CD4-positive, alpha-beta T cell treated with Interleukin-4 for 4 hours (primary cell): ENCODE measurements at regions not wholly inside any gene's neighbourhood (a gene's known extent, or its start where the extent isn't known, plus 50 kb on each side); places are given as distances from the start of the nearest gene placed in this dataset.
A peak's percentile ranks its signal among the peaks of the same experiment; 100 is the strongest.
"Not testable (repeated sequence)": the region's sequence is repeated elsewhere in the genome, so short reads cannot be mapped to it uniquely, and the experiment has no call there.

ENCODE experiments used
- DNase-seq: peaks from one replicate; pipeline ENCODE4 v3.0.0-alpha.2; 2020

- DNase-seq = no peak
Observed at GRCh38 chr10:62666275-62666674, 138.2 kb upstream of the ADO start.

- no peak for DNase-seq
Observed at GRCh38 chr10:62669341-62669740, 135.2 kb upstream of the ADO start.

GRCh38 chr10:62671104-62671503, 133.4 kb upstream of the ADO start:
- no peak for DNase-seq

DNA sequence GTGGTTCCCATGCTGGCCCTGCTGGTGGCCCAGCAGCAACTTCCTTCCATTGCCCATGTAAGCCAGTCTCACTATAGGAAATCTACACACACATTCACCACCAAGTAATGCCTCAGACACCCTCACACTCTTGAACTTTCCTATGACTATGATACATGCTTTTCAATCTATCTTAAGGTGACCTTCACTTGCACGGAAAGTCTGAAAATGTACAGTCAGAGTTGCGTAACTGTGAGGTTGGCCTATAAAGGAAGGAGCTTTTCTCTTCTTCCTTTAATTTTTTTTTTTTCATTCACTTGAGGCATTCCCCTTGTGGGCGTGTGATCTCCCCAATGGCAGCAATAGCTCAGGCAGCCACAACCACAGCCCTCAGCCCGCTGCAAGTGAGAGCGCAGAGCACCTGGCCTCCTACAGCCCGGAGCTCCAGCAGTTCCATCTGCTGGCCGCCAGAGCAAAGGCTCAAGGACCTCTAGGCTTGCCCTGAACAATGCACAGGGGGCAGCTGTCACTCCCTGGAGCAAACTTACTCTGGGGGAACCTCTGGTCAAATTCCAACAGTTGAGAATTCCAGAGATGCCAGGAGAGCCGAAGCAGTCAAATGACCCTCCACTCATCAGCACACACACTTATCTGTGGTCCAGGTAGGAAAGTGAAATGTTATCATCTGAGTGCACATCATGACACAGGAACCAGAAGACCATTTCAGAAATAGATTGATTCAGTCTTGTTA, 123.1 kb upstream of the ADO start:
- DNase-seq = peak; percentile 81

- no peak for DNase-seq
Observed at GRCh38 chr10:62684911-62685310, 119.6 kb upstream of the ADO start.

DNA sequence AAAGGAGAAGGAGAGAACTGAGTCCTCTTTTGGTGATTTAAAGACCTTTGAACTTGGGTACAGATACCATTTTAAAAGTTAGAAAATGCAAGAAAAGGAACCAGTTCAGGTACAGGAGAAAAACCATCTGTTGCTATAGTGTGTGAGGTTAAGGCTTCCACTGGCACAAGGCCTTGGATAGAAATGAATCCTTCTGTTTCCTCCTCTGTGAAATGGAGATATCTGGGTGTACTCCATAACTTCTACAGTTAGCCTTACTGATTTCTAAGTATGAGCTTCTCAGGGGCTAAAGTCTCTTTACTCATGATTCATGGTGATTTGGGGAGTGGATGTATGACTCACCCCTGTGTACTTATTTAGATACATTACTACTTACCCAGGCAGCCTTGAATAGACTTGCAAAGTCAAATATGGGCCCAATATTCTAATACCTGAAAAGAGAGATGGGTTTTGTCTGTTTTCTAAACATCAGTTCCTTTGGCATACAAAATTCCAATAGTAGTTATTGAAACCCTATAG, 117.2 kb upstream of the ADO start:
- DNase-seq = peak; percentile 42

- no peak for DNase-seq
Observed at GRCh38 chr10:62688971-62689700, 115.4 kb upstream of the ADO start.

- peak; percentile 44 for DNase-seq
Observed at GRCh38 chr10:62689712-62690111, 114.8 kb upstream of the ADO start.

DNA sequence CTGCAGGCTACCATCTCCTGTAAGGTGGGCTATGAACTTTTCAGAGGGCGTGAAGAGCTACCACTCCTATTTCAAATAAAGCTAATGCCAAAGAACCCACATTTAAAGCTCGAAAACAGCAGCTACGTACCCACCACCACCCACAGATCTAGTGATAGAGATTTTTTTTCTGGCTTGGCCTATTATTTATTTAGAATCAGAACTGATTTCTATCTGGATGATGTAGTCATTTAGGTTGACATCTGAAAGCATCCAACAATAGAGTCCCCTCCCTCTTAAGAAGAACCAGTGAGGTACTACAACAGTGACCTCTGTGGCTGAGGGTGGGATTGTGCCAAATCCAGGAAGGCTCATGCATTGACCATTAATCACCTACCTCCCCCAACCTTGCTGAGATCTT, 113.8 kb upstream of the ADO start:
- peak; percentile 55 for DNase-seq

DNA sequence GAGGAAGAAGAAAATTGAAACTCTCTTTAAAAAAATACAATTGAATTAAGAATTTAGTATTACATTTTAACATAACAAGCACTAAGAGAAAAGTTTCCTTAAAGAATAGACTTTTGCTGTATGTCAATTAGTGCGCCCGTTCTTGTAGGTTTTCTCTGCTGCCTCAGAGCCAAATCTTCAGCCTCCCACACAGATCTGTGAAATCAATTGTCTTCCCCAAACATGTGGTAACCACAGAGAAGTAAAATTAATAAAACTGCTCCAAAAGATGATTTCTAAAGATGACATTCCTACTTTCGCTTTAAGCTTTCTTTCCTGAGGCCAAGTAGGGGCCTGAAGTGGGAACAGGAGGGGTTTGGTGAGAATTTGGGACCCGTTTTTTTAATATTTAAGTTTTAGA, 113.2 kb upstream of the ADO start:
- DNase-seq = no peak

DNA sequence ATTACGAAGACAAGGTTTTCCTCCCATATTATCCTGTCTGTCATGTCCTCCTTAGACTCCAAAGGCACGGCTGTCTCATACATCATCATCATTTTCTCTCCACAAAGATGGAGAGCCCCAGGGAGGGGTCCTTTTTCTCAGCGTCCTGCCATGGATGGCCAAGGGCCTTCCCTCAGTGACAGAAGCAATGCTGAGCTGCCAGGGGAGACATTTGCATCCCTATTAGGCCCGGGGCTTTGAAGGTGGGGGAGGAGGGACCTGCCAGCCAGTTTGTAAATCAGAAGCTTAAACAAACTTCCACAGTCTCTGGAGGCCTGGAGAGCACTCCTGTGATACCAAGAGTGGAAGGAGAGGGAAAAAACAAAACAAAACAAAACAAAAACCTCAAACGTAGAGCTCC, 112.4 kb upstream of the ADO start:
- DNase-seq = no peak

GRCh38 chr10:62693306-62693705, 111.2 kb upstream of the ADO start:
- no peak for DNase-seq

DNA sequence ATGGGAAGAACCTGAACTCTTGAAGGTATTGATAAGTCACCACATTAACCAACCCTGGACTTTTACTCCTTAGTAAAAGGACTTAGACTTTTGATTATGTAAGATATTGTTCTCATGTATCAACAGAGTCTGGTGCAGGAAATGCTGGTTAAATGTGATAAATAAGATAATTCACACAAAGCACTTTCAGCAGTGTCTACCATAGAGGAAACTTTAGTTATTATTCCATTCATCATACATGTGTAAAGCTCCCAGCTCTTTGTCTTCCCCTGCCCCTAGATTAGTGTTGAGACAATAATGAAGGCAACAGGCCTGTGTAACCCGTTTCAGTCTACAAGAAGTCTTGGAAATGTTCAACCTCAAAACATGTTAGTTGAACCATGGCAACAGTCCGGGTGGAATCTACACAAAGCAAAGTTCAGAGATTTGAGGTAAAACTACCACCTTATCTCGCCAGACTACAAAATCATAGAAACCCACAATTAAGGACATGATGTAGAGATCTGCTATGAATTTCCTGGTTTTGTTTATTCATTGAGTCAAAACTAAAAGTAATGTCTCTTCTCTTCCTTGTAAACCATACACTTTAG, 109.9 kb upstream of the ADO start:
- peak; percentile 54 for DNase-seq

DNA sequence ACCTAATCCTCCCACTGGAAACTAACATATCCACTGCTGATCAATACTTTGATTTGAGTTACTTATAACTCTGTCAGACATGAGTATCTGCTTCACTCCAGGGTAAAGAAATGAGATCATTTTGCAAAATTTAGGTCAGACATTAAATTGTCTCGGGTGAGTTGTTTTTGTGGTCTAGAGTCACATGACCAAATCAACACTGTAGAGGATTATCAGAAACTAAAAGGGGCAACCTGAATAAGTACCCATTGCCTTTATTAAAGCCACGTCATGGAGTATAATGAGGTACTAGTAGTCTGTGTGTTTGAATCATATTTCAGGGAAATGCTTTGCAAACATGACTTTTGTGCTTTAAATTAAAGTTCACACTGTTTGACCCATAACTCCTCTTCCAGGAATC, 107.7 kb upstream of the ADO start:
- DNase-seq = peak; percentile 45

DNA sequence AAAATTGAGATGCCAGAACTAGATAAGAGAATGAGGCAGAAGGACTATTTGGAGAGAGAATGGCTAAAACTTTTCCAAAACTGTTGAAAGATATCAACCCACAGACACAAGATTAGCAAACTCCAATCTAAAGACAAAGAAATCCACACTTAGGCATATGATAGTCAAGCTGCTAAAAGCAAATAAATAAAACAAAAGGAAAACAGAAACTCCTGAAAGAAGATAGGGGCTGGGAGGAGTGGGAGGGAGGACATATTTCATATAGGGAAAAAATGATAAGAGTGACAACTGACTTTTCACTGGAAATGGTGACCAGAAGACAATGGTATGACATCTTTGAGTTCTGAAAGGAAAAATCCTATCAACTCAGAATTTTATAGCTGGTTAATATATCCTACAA, 105.4 kb upstream of the ADO start:
- DNase-seq = no peak

GRCh38 chr10:62704121-62704520, 100.4 kb upstream of the ADO start:
- DNase-seq = not testable (repeated sequence)

- no peak for DNase-seq
Observed at GRCh38 chr10:62705789-62706188, 98.7 kb upstream of the ADO start.

GRCh38 chr10:62707810-62708209, 96.7 kb upstream of the ADO start:
- no peak for DNase-seq

- no peak for DNase-seq
Observed at GRCh38 chr10:62708569-62708968, 96.0 kb upstream of the ADO start.

GRCh38 chr10:62709200-62709599, 95.3 kb upstream of the ADO start:
- no peak for DNase-seq

DNA sequence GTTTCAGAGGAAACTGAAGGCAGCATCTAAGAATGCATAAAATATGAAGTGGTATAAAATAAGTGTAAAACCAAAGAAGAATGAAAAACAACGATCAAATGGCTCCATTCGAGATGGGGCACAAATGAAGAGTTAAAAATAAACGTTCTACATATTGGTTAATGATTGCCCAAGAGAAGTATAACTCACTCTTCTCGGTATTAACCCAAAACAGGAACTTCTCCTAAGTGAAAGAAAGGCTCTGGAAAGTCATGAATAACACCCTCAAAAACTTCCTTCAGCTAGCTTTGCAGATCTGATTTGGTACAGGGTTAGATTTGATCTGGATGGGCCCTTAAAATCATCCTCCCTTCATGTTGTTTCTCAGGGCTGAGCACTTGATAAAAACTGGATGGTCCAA, 94.3 kb upstream of the ADO start:
- no peak for DNase-seq

GRCh38 chr10:62715383-62715782, 89.1 kb upstream of the ADO start:
- no peak for DNase-seq

- no peak for DNase-seq
Observed at GRCh38 chr10:62718585-62718984, 85.9 kb upstream of the ADO start.

- DNase-seq = no peak
Observed at GRCh38 chr10:62719061-62719460, 85.5 kb upstream of the ADO start.
